SK-N-SH (cell line): ENCODE measurements at regions not wholly inside any gene's neighbourhood (a gene's known extent, or its start where the extent isn't known, plus 50 kb on each side); places are given as distances from the start of the nearest gene placed in this dataset.

ENCODE experiments used
- CTCF ChIA-PET: fragments of 300-600, 350-600 bp; formaldehyde crosslinking; extraction: SDS; loops from one replicate; lab custom pipeline; 2021; lab: Yijun Ruan, JAX
- POLR2A ChIA-PET: fragments of 350-600 bp; sonication (Branson Sonifier 250); formaldehyde crosslinking; extraction: SDS; loops from one replicate; lab custom pipeline; 2020; ENCODE audit warnings: antibody characterized with exemption, inconsistent platforms; lab: Yijun Ruan, JAX
- DNase-seq: peaks from one replicate; pipeline ENCODE4 v3.0.0; 2012
- H2AFZ ChIP-seq: fragments of 200-600 bp; sonication (generic); 2 replicates; pipeline ENCODE4 v1.8.1; 2016; ENCODE audit warnings: antibody characterized with exemption, mild to moderate bottlenecking, low read depth
- H3F3A ChIP-seq: fragments of 200-600 bp; sonication (generic); replicated peaks from 2 replicates; pipeline ENCODE3; 2016; ENCODE audit warnings: antibody characterized with exemption, mild to moderate bottlenecking; ENCODE audit not compliant: insufficient read depth
- H3K27ac ChIP-seq, 2 experiments: fragments of 200-500 bp in 1 of 2; fragments of 200-600 bp in 1 of 2; sonication (Bioruptor generic) in 1 of 2; sonication (generic), shearing (Covaris generic) in 1 of 2; 2 replicates each; pipeline versions ENCODE4 v1.5.1 to v1.6.1; 2014 to 2016; ENCODE audit warnings: low read depth in 2 of 2, inconsistent platforms in 1 of 2, low read length in 1 of 2, mild to moderate bottlenecking in 1 of 2, mixed read lengths in 1 of 2
- H3K27me3 ChIP-seq: fragments of 200-600 bp; sonication (generic), shearing (Covaris generic); 2 replicates; pipeline ENCODE4 v1.6.1; 2016; ENCODE audit warnings: mixed run types; ENCODE audit not compliant: insufficient read depth
- H3K36me3 ChIP-seq, 2 experiments: fragments of 200-500 bp in 1 of 2; fragments of 200-600 bp in 1 of 2; sonication (Bioruptor generic) in 1 of 2; sonication (generic) in 1 of 2; replicated peaks in 1 of 2; 2 replicates each; pipeline versions ENCODE3 to v1.5.1; 2014 to 2016; ENCODE audit warnings: low read length in 1 of 2, mild to moderate bottlenecking in 1 of 2; ENCODE audit not compliant: insufficient read depth in 2 of 2, control insufficient read depth in 1 of 2
- H3K4me1 ChIP-seq, 2 experiments: fragments of 200-500 bp in 1 of 2; fragments of 200-600 bp in 1 of 2; sonication (Bioruptor generic) in 1 of 2; sonication (generic), shearing (Covaris generic) in 1 of 2; 2 replicates each; pipeline versions ENCODE4 v1.5.1 to v1.6.1; 2014 to 2016; ENCODE audit warnings: low read depth in 1 of 2, low read length in 1 of 2, mixed run types in 1 of 2; ENCODE audit not compliant: insufficient read depth in 2 of 2, control insufficient read depth in 1 of 2
- H3K4me2 ChIP-seq: fragments of 200-600 bp; sonication (generic), shearing (Covaris generic); 2 replicates; pipeline ENCODE4 v1.6.1; 2017; ENCODE audit warnings: mixed run types
- H3K4me3 ChIP-seq, 2 experiments: fragments of 200-500 bp in 1 of 2; fragments of 200-600 bp in 1 of 2; sonication (Bioruptor generic) in 1 of 2; sonication (generic), shearing (Covaris generic) in 1 of 2; 2 replicates each; pipeline versions ENCODE4 v1.5.1 to v1.8.1; 2014 to 2016; ENCODE audit warnings: low read depth in 2 of 2, inconsistent platforms in 1 of 2, low read length in 1 of 2, mild to moderate bottlenecking in 1 of 2, mixed read lengths in 1 of 2, moderate library complexity in 1 of 2
- H3K79me2 ChIP-seq: fragments of 200-600 bp; sonication (generic); 2 replicates; pipeline ENCODE4 v1.8.1; 2017; ENCODE audit warnings: mild to moderate bottlenecking; ENCODE audit not compliant: insufficient read depth
- H3K9ac ChIP-seq: fragments of 200-600 bp; sonication (generic); 2 replicates; pipeline ENCODE4 v1.6.1; 2017; ENCODE audit warnings: mixed run types
- H3K9me2 ChIP-seq: fragments of 200-600 bp; sonication (generic); 2 replicates; pipeline ENCODE4 v1.6.1; 2017; ENCODE audit warnings: mixed run types
- H3K9me3 ChIP-seq: fragments of 200-600 bp; sonication (generic); 2 replicates; pipeline ENCODE4 v1.6.1; 2017; ENCODE audit warnings: mixed run types, mild to moderate bottlenecking, moderate library complexity
- H4K20me1 ChIP-seq: fragments of 200-600 bp; sonication (generic); 2 replicates; pipeline ENCODE4 v1.6.1; 2017; ENCODE audit warnings: mild to moderate bottlenecking, mixed run types; ENCODE audit not compliant: insufficient read depth
- CHD2 ChIP-seq: fragments of 150-350 bp; IDR thresholded peaks from 2 replicates; pipeline ENCODE4 v1.6.1; 2018; ENCODE audit warnings: low read length; ENCODE audit not compliant: partially characterized antibody
- ELF1 ChIP-seq: IDR thresholded peaks from 2 replicates; pipeline ENCODE4 v1.4.0; 2012
- EZH2phosphoT487 ChIP-seq: fragments of 200-600 bp; sonication (generic); IDR thresholded peaks from 2 replicates; pipeline ENCODE4 v1.6.1; 2017; ENCODE audit warnings: low read depth, mixed run types, mild to moderate bottlenecking, antibody characterized with exemption, moderate library complexity, borderline replicate concordance
- FOSL2 ChIP-seq: IDR thresholded peaks from 2 replicates; pipeline ENCODE4 v1.4.0; 2012; ENCODE audit warnings: low read depth, mild to moderate bottlenecking, moderate library complexity, borderline replicate concordance
- FOXJ3 ChIP-seq: sonication (generic); formaldehyde crosslinking; IDR thresholded peaks from 2 replicates; pipeline ENCODE4 v1.5.1; 2020; ENCODE audit warnings: mild to moderate bottlenecking, missing genetic modification reagents
- FOXM1 ChIP-seq: IDR thresholded peaks from 2 replicates; pipeline ENCODE4 v1.4.0; 2012; ENCODE audit warnings: low read depth, mild to moderate bottlenecking
- GATA2 ChIP-seq: sonication (generic); formaldehyde crosslinking; IDR thresholded peaks from 2 replicates; pipeline ENCODE4 v1.5.0; 2020; ENCODE audit warnings: mild to moderate bottlenecking, missing genetic modification reagents
- NFIC ChIP-seq: IDR thresholded peaks from 2 replicates; pipeline ENCODE4 v1.4.0; 2012; ENCODE audit warnings: borderline replicate concordance
- NRF1 ChIP-seq: IDR thresholded peaks from 2 replicates; pipeline ENCODE4 v1.6.1; 2012; ENCODE audit warnings: low read depth, mild to moderate bottlenecking, low read length
- RAD21 ChIP-seq: IDR thresholded peaks from 2 replicates; pipeline ENCODE4 v1.6.1; 2012; ENCODE audit warnings: mild to moderate bottlenecking, low read length
- RCOR1 ChIP-seq: fragments of 150-350 bp; IDR thresholded peaks from 2 replicates; pipeline ENCODE4 v1.6.1; 2017; ENCODE audit warnings: antibody characterized with exemption, low read length
- RFX5 ChIP-seq: IDR thresholded peaks from 2 replicates; pipeline ENCODE4 v1.6.1; 2012; ENCODE audit warnings: mild to moderate bottlenecking, improper control_type of control experiment, low read length
- RXRA ChIP-seq: IDR thresholded peaks from 2 replicates; pipeline ENCODE4 v1.4.0; 2012; ENCODE audit warnings: low read depth, mild to moderate bottlenecking, borderline replicate concordance
- TCF12 ChIP-seq: IDR thresholded peaks from 2 replicates; pipeline ENCODE4 v1.4.0; 2012
- TEAD4 ChIP-seq: IDR thresholded peaks from 2 replicates; pipeline ENCODE4 v1.4.0; 2012; ENCODE audit warnings: mild to moderate bottlenecking, borderline replicate concordance; ENCODE audit not compliant: insufficient read depth
- WGBS: methylation state at CpG from one replicate; pipeline ENCODE4 v1.1.6; 2017; ENCODE audit warnings: low lambda C conversion rate; 5-methylcytosine and 5-hydroxymethylcytosine counted together
- TF ChIP-seq, protein P1 (sequence below): IDR thresholded peaks from 2 replicates; pipeline ENCODE4 v1.4.0; 2012; ENCODE audit warnings: low read depth
- TF ChIP-seq, protein P2 (sequence below): IDR thresholded peaks from 2 replicates; pipeline ENCODE4 v1.4.0; 2012; ENCODE audit warnings: low read depth, borderline replicate concordance
- TF ChIP-seq, protein P3 (sequence below): fragments of 200-600 bp; sonication (generic); IDR thresholded peaks from 2 replicates; pipeline ENCODE4 v1.6.1; 2017; ENCODE audit warnings: antibody characterized with exemption, mild to moderate bottlenecking, moderate library complexity

DNA sequence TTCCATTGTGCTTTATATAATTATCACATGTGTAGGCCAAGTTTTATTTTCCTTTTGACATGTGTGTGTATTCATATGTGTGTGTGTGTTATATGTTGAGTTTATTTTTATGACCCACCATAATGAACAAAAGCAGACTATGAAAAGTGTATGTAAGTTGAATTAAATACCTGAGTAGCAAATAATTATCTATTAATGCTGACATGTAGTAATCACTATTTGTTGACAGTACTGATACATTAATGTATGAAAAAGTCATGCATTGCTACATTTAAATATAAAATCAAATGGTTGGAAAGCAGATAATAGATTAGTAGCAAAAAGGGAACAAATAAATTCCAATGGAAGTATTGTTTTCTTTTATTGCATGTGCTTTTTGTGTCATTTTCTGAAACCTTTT lies 1948.5 kb upstream of the PCDH20 start (continued):
- TF ChIP-seq NRF1 = no peak
- no peak for TF ChIP-seq RCOR1
- no peak for TF ChIP-seq CHD2
- no peak for TF ChIP-seq FOSL2
- no peak for TF ChIP-seq FOXJ3
- TF ChIP-seq TEAD4 = no peak
- TF ChIP-seq, protein P1, sequence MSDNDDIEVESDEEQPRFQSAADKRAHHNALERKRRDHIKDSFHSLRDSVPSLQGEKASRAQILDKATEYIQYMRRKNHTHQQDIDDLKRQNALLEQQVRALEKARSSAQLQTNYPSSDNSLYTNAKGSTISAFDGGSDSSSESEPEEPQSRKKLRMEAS = no peak
- no peak for TF ChIP-seq RAD21
- TF ChIP-seq, protein P2, sequence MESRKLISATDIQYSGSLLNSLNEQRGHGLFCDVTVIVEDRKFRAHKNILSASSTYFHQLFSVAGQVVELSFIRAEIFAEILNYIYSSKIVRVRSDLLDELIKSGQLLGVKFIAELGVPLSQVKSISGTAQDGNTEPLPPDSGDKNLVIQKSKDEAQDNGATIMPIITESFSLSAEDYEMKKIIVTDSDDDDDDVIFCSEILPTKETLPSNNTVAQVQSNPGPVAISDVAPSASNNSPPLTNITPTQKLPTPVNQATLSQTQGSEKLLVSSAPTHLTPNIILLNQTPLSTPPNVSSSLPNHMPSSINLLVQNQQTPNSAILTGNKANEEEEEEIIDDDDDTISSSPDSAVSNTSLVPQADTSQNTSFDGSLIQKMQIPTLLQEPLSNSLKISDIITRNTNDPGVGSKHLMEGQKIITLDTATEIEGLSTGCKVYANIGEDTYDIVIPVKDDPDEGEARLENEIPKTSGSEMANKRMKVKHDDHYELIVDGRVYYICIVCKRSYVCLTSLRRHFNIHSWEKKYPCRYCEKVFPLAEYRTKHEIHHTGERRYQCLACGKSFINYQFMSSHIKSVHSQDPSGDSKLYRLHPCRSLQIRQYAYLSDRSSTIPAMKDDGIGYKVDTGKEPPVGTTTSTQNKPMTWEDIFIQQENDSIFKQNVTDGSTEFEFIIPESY = no peak
- TF ChIP-seq, protein P3, sequence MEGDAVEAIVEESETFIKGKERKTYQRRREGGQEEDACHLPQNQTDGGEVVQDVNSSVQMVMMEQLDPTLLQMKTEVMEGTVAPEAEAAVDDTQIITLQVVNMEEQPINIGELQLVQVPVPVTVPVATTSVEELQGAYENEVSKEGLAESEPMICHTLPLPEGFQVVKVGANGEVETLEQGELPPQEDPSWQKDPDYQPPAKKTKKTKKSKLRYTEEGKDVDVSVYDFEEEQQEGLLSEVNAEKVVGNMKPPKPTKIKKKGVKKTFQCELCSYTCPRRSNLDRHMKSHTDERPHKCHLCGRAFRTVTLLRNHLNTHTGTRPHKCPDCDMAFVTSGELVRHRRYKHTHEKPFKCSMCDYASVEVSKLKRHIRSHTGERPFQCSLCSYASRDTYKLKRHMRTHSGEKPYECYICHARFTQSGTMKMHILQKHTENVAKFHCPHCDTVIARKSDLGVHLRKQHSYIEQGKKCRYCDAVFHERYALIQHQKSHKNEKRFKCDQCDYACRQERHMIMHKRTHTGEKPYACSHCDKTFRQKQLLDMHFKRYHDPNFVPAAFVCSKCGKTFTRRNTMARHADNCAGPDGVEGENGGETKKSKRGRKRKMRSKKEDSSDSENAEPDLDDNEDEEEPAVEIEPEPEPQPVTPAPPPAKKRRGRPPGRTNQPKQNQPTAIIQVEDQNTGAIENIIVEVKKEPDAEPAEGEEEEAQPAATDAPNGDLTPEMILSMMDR = no peak
- TF ChIP-seq RXRA = no peak

DNA sequence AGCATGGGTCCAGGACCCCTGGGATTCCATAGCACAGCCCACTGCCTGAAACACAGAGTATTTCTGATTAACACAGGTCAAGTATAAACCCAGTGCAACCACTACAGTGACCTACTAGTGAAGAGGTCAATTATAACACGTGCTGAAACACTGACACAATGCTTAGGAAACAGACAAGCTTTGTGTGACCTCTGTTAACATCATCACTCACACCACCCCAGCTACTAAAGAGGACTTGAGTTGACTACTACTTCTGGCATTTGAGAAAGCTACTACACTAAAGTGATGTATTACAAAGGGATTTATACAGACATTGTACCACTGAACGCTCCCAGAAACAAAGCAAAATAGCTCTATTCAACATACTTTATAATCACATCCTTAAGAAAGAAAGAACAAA lies 1935.9 kb upstream of the PCDH20 start:
- no peaks in the 10 kb centered on the region for H3F3A ChIP-seq
- H3K4me3 ChIP-seq = no peak overlapping the region
- no peaks in the 10 kb centered on the region for H4K20me1 ChIP-seq
- H2AFZ ChIP-seq = no peak overlapping the region
- H3K9me2 ChIP-seq = no peaks in the 10 kb centered on the region
- TF ChIP-seq TCF12 = no peak
- H3K27ac ChIP-seq = no peak overlapping the region
- DNase-seq = no peak
- H3K79me2 ChIP-seq = no peaks in the 10 kb centered on the region
- no peaks in the 10 kb centered on the region for H3K9me3 ChIP-seq
- H3K9ac ChIP-seq = no peak overlapping the region
- ChIA-PET CTCF (no interaction called here), POLR2A (no interaction called here)
- no peak overlapping the region for H3K4me2 ChIP-seq
- no peaks in the 10 kb centered on the region for H3K36me3 ChIP-seq
- H3K4me1 ChIP-seq = no peaks in the 10 kb centered on the region
- WGBS = 64% methylated on average over 2 of the region's 2 CpGs
- no peaks in the 10 kb centered on the region for H3K27me3 ChIP-seq

DNA sequence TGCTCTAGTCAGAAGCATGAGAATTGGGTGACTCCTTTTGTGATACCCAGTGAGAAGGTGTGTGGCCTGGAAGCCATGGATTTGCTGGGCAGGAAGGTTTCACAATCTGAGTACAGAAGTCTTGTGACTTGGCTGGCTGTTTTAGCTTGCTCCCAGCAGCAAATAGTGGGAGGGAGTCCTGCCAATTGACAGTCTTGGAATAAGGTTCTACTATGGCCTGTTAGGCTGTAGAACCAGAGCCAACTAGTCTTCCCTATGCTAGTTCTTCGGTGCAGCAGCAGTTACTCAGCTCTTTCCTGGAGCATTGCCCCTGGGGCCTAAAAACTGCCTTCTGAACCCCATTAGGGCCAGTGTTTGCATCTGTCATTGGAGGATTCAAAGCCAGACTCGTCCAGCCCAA lies 1935.4 kb upstream of the PCDH20 start:
- H4K20me1 ChIP-seq = no peaks in the 10 kb centered on the region
- no peak overlapping the region for H3K9ac ChIP-seq
- H3K79me2 ChIP-seq = no peaks in the 10 kb centered on the region
- no peak overlapping the region for H3K4me2 ChIP-seq
- H3K9me3 ChIP-seq = no peaks in the 10 kb centered on the region
- DNase-seq = no peak
- H3K36me3 ChIP-seq = no peaks in the 10 kb centered on the region
- POLR2A ChIA-PET = no interaction called here
- H3K4me1 ChIP-seq = no peaks in the 10 kb centered on the region
- H3K9me2 ChIP-seq = no peaks in the 10 kb centered on the region
- H3K4me3 ChIP-seq = no peak overlapping the region
- no peak overlapping the region for H3K27ac ChIP-seq
- CTCF ChIA-PET = no interaction called here
- WGBS = 50% methylated on average over 2 of the region's 2 CpGs
- no peaks in the 10 kb centered on the region for H3K27me3 ChIP-seq
- H2AFZ ChIP-seq = no peak overlapping the region
- H3F3A ChIP-seq = no peaks in the 10 kb centered on the region
- TF ChIP-seq, protein P2 = no peak
- TF ChIP-seq FOXM1 (no peak), RCOR1 (no peak), EZH2phosphoT487 (no peak), TCF12 (no peak), RAD21 (no peak), FOSL2 (no peak), GATA2 (CRISPR knock-in tag) (no peak), ELF1 (no peak), NFIC (no peak), RFX5 (no peak)
- TF ChIP-seq, protein P3 = no peak
- TF ChIP-seq, protein P1 = no peak
